Activated naive CD8-positive, alpha-beta T cell treated with anti-CD3 and anti-CD28 coated beads, Interleukin-2, amount 50 U/mL, for 24 hours (primary cell): ENCODE measurements at regions not wholly inside any gene's neighbourhood (a gene's known extent, or its start where the extent isn't known, plus 50 kb on each side); places are given as distances from the start of the nearest gene placed in this dataset.

Experiments used
- ATAC-seq: fragments of 150-1000 bp; cut with Tn5 transposase; one replicate; pipeline ENCODE4 v1.10.0; 2021
- DNase-seq: peaks from one replicate; pipeline ENCODE4 v3.0.0; 2021
- H3K27ac Mint-ChIP-seq: one replicate; pipeline ENCODE4 v1.8.0; 2021; ENCODE audit warnings: mild to moderate bottlenecking, mixed read lengths
- H3K27me3 Mint-ChIP-seq: one replicate; pipeline ENCODE4 v1.8.0; 2021; ENCODE audit warnings: mixed read lengths
- H3K36me3 Mint-ChIP-seq: one replicate; pipeline ENCODE4 v1.8.0; 2021; ENCODE audit warnings: low read depth, mixed read lengths
- H3K4me1 Mint-ChIP-seq: one replicate; pipeline ENCODE4 v1.8.0; 2021; ENCODE audit warnings: mixed read lengths
- H3K4me3 Mint-ChIP-seq: one replicate; pipeline ENCODE4 v1.8.0; 2021; ENCODE audit warnings: mild to moderate bottlenecking, moderate library complexity, mixed read lengths
- H3K9me3 Mint-ChIP-seq: one replicate; pipeline ENCODE4 v1.8.0; 2021; ENCODE audit warnings: mixed read lengths

- Mint-ChIP-seq H3K9me3 (no peaks in the 10 kb centered on the region), H3K4me1 (peaks cover 17% of the 10 kb centered on the region), H3K36me3 (no peaks in the 10 kb centered on the region), H3K4me3 (no peak overlapping the region), H3K27ac (no peak overlapping the region), H3K27me3 (no peaks in the 10 kb centered on the region)
- no peak for ATAC-seq
- DNase-seq: no peak
Observed at GRCh38 chr5:143559586-143560109, 156.2 kb upstream of the NR3C1 start.

GRCh38 chr5:143558048-143558447, 154.6 kb upstream of the NR3C1 start:
- no peaks in the 10 kb centered on the region for H3K9me3 Mint-ChIP-seq
- DNase-seq: no peak
- peak; percentile 36 for ATAC-seq
- H3K27me3 Mint-ChIP-seq: no peaks in the 10 kb centered on the region
- H3K27ac Mint-ChIP-seq: no peak overlapping the region
- no peaks in the 10 kb centered on the region for H3K36me3 Mint-ChIP-seq
- H3K4me1 Mint-ChIP-seq: peaks cover 13% of the 10 kb centered on the region
- no peak overlapping the region for H3K4me3 Mint-ChIP-seq

- ATAC-seq (peak; percentile 36), DNase-seq (no peak)
- Mint-ChIP-seq H3K9me3 (no peaks in the 10 kb centered on the region), H3K4me1 (peaks cover 13% of the 10 kb centered on the region), H3K4me3 (no peak overlapping the region), H3K27ac (no peak overlapping the region), H3K27me3 (peaks cover 3% of the 10 kb centered on the region), H3K36me3 (no peaks in the 10 kb centered on the region)
Observed at GRCh38 chr5:143557061-143557818, 153.8 kb upstream of the NR3C1 start.

DNA sequence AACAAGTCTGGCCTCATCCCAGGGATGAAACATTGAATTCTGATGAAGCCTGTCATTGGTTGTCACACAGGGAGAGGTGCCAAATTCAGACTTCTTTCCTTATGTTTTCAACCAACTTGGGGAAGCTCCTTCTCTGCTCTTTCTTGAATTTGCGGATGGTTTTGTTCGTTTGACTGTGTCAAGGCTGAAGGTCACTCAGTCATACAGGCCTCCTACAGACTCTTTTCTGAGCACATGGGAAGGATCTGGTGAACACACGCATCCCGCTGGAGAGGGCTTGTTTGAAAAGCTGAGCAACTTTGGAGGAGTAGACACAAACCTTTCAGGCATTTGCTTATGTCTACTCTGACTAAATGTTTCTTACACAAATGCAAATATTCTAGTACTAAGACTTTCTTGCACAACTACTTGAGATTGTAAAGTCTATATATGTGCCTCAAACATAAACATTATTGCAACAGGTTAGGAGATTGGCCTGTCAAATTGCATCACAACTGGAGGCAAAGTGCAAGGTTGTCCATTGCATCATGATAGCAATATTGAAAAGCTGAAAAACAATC, 151.5 kb upstream of the NR3C1 start:
- Mint-ChIP-seq H3K27ac (no peak overlapping the region), H3K9me3 (no peaks in the 10 kb centered on the region), H3K4me3 (no peak overlapping the region), H3K27me3 (peaks cover 5% of the 10 kb centered on the region), H3K4me1 (peaks cover 13% of the 10 kb centered on the region), H3K36me3 (no peaks in the 10 kb centered on the region)
- ATAC-seq: no peak
- no peak for DNase-seq

DNA sequence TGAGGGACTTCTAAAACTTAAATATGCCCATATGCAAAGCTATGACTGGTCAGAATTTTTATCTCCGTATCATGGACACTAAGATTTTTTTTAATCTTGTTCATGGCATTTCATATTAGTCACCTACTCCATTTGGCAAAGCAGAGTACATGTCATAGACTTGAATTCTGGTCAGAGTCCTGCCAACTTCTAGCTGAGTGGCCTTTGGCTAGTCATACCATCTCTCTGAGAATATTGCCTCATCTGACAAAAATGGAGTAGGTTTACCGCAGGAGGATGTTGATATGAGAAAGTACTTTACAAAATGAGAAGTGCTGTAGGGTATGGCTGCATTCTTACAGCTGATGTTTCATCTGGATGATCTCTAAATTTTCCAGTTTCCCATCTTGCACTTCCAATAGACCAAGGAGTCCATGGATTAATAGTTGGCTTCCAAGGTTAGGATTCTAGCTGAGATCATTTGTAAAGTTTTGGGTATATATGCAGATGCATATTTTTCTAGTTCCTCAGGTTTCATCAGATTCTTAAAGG, 150.8 kb upstream of the NR3C1 start:
- DNase-seq (no peak), ATAC-seq (no peak)
- H3K9me3 Mint-ChIP-seq: no peaks in the 10 kb centered on the region
- H3K4me3 Mint-ChIP-seq: no peak overlapping the region
- H3K4me1 Mint-ChIP-seq: peaks cover 9% of the 10 kb centered on the region
- H3K27ac Mint-ChIP-seq: no peak overlapping the region
- peaks cover 5% of the 10 kb centered on the region for H3K27me3 Mint-ChIP-seq
- H3K36me3 Mint-ChIP-seq: no peaks in the 10 kb centered on the region

GRCh38 chr5:143552680-143553079, 149.2 kb upstream of the NR3C1 start:
- no peak overlapping the region for H3K4me3 Mint-ChIP-seq
- ATAC-seq: no peak

GRCh38 chr5:143551820-143552251, 148.3 kb upstream of the NR3C1 start:
- ATAC-seq (no peak), DNase-seq (no peak)
- Mint-ChIP-seq H3K27me3 (peaks cover 5% of the 10 kb centered on the region), H3K9me3 (peaks cover 6% of the 10 kb centered on the region), H3K4me1 (peaks cover under 1% of the 10 kb centered on the region), H3K27ac (no peak overlapping the region), H3K4me3 (no peak overlapping the region), H3K36me3 (no peaks in the 10 kb centered on the region)

More at GRCh38 chr5:143552680-143553079, 149.2 kb upstream of the NR3C1 start:
- Mint-ChIP-seq H3K9me3 (peaks cover under 1% of the 10 kb centered on the region), H3K4me1 (peaks cover 7% of the 10 kb centered on the region), H3K36me3 (no peaks in the 10 kb centered on the region), H3K27me3 (peaks cover 5% of the 10 kb centered on the region), H3K27ac (no peak overlapping the region)
- no peak for DNase-seq

DNA sequence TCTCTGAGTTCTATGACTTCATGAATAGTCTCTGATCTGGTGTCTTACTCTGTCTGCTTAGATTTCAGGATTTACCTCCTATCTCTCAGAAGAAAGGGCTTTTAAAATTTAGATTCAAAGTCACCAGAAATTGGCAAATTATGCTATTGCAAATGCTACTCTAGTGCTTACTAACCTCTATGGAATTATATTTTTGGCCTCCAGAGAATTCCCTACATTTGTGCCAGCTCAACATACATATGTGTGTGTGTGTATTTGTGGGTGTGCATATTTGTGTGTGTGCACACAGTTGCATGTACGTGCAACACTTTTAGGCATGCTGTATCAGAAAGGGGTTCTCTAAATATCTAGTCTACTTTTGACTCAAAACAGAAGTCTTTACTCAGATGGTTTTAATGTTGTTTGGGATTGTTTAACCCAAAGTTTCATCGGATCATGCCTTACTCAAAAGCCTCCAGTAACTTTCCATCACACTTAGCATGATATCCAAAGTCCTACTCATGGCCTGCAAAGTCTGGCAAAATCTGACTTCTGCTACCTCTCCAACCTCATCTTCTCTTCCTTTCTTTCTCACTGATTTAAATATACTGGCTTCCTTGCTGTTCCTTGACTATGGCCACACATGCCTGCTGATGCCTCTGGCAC, 147.6 kb upstream of the NR3C1 start:
- H3K36me3 Mint-ChIP-seq: no peaks in the 10 kb centered on the region
- peaks cover 6% of the 10 kb centered on the region for H3K9me3 Mint-ChIP-seq
- H3K27ac Mint-ChIP-seq: no peak overlapping the region
- no peak for DNase-seq
- no peak for ATAC-seq
- H3K27me3 Mint-ChIP-seq: peaks cover 5% of the 10 kb centered on the region
- no peaks in the 10 kb centered on the region for H3K4me1 Mint-ChIP-seq
- no peak overlapping the region for H3K4me3 Mint-ChIP-seq

DNA sequence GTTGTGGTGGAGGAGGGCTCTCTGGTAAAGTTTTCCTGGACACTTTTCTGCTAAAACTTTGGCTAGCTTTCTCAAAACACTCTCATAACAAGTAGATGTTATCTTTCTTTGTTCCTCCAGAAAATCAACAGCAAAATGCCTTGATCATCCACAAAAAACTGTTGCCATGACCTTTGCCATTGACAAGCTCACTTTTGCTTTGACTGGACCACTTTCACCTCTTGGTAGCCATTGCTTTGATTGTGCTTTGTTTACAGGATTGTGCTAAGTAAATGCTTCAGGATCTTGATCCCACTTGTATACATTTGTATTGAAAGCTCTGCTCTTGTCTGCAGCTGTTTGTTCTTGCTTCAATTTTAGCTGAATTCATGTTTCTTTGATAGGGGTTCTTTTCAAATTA, 143.9 kb upstream of the NR3C1 start:
- Mint-ChIP-seq H3K36me3 (no peaks in the 10 kb centered on the region), H3K4me3 (no peak overlapping the region), H3K27ac (no peak overlapping the region), H3K9me3 (peaks cover 6% of the 10 kb centered on the region), H3K4me1 (no peaks in the 10 kb centered on the region), H3K27me3 (peaks cover 3% of the 10 kb centered on the region)
- ATAC-seq (no peak), DNase-seq (no peak)

DNA sequence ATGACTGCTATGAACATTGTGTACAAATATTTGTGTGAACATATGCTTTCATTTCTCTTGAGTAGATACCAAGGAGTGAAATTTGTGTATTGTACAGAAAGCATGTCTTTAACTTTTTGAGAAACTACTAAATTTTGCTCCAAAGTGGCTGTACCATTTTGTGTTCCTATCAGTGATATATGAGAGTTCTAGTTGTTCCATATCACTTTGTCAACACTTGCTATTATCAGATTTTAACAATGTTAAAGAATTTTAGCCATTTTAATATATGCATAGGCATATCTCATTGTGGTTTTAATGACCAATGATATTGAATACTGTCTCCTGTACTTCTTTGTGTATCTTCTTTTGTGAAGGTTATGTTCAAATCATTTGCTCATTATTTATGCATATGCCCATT, 142.9 kb upstream of the NR3C1 start:
- peaks cover 6% of the 10 kb centered on the region for H3K9me3 Mint-ChIP-seq
- peaks cover 3% of the 10 kb centered on the region for H3K27me3 Mint-ChIP-seq
- DNase-seq (no peak), ATAC-seq (no peak)
- H3K4me1 Mint-ChIP-seq: no peaks in the 10 kb centered on the region
- no peak overlapping the region for H3K4me3 Mint-ChIP-seq
- no peak overlapping the region for H3K27ac Mint-ChIP-seq
- H3K36me3 Mint-ChIP-seq: no peaks in the 10 kb centered on the region

GRCh38 chr5:143544606-143545005, 141.1 kb upstream of the NR3C1 start:
- Mint-ChIP-seq H3K27ac (no peak overlapping the region), H3K4me3 (no peak overlapping the region), H3K9me3 (peaks cover 8% of the 10 kb centered on the region), H3K4me1 (no peaks in the 10 kb centered on the region), H3K27me3 (no peaks in the 10 kb centered on the region), H3K36me3 (no peaks in the 10 kb centered on the region)
- no peak for DNase-seq
- no peak for ATAC-seq

GRCh38 chr5:143543358-143544255, 140.1 kb upstream of the NR3C1 start:
- Mint-ChIP-seq H3K4me3 (no peak overlapping the region), H3K9me3 (peaks cover 15% of the 10 kb centered on the region), H3K27ac (no peak overlapping the region), H3K36me3 (no peaks in the 10 kb centered on the region), H3K4me1 (no peaks in the 10 kb centered on the region), H3K27me3 (no peaks in the 10 kb centered on the region)
- ATAC-seq: no peak
- no peak for DNase-seq

DNA sequence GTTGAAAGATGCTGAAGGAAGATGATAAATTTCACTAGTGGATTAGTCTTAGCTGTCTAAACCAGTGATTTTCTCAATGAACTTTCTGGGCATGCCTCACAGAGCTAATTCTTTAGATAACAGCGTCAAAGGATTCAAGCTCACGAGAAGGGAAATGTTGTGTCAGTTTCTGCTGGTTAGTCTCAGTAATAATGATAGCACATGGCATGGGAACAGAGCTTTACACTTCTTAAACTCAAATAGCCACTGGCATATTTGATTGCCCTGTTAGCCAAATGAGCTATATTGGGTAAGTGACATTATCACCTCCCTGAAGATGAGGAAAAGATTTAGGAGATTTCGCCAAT, 139.3 kb upstream of the NR3C1 start:
- peaks cover 15% of the 10 kb centered on the region for H3K9me3 Mint-ChIP-seq
- H3K27ac Mint-ChIP-seq: no peak overlapping the region
- ATAC-seq: no peak
- no peaks in the 10 kb centered on the region for H3K36me3 Mint-ChIP-seq
- DNase-seq: no peak
- no peak overlapping the region for H3K4me3 Mint-ChIP-seq
- no peaks in the 10 kb centered on the region for H3K27me3 Mint-ChIP-seq
- H3K4me1 Mint-ChIP-seq: no peaks in the 10 kb centered on the region
